ENCODE measurements at regions not wholly inside any gene's neighbourhood (a gene's known extent, or its start where the extent isn't known, plus 50 kb on each side); places are given as distances from the start of the nearest gene placed in this dataset.

DNA sequence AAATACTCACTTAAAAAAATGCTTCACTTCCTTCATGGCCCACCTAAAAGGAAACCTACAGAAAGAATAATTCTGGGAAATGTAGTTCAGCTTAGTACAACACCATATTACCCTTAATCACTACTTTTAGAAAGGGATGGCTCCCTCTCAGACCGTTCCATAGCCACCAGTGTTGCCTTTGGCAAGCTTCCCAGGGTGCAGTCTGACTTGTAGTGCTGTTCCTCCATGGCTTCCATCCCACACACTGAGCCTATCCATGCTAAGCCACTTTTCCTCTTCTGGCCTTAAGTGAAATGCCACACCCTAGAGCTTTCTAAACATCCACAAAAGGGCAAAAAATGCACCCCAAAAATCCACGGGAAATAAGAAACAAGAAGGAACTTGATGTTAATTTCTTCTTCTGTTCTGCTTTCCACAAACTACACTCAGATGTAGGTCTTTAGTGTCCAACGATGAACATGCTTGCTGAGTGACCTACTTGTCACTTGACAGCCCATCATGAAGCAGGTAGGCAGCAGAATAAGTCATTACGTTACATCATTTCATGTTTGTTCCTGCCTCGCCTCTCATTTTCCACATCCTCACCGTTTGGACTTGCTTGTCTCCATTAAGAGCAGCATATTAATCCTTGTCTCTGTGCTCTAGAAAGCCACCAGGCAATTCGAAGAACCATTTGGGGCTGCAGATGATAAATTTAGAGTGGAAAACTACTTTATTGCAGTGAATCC lies 391.1 kb upstream of the GRAMD2B start:
- TF ChIP-seq, protein P1, sequence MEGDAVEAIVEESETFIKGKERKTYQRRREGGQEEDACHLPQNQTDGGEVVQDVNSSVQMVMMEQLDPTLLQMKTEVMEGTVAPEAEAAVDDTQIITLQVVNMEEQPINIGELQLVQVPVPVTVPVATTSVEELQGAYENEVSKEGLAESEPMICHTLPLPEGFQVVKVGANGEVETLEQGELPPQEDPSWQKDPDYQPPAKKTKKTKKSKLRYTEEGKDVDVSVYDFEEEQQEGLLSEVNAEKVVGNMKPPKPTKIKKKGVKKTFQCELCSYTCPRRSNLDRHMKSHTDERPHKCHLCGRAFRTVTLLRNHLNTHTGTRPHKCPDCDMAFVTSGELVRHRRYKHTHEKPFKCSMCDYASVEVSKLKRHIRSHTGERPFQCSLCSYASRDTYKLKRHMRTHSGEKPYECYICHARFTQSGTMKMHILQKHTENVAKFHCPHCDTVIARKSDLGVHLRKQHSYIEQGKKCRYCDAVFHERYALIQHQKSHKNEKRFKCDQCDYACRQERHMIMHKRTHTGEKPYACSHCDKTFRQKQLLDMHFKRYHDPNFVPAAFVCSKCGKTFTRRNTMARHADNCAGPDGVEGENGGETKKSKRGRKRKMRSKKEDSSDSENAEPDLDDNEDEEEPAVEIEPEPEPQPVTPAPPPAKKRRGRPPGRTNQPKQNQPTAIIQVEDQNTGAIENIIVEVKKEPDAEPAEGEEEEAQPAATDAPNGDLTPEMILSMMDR (IDR thresholded peaks at IDR 0.05) = no peak
- no peak for TF ChIP-seq POLR2A (IDR thresholded peaks at IDR 0.05)

Data from lower leg skin (tissue), 3 donors.